Prostate gland (tissue), 2 donors: ENCODE measurements at regions not wholly inside any gene's neighbourhood (a gene's known extent, or its start where the extent isn't known, plus 50 kb on each side); places are given as distances from the start of the nearest gene placed in this dataset.

Source experiments
- DNase-seq: peaks from one replicate; pipeline ENCODE4 v3.0.0-alpha.2; 2019; ENCODE audit warnings: low spot score
- H3K27ac ChIP-seq, 2 donors: fragments of 200-600 bp; sonication (generic); 2 replicates each; pipeline ENCODE4 v1.5.1; 2017 to 2019
- H3K27me3 ChIP-seq: fragments of 200-600 bp; sonication (generic); replicated peaks from 2 replicates; pipeline ENCODE4 v1.5.1; 2019; ENCODE audit not compliant: insufficient read depth
- H3K36me3 ChIP-seq, 2 donors: fragments of 200-600 bp; sonication (generic); 1 replicate in 1 of 2; 2 replicates in 1 of 2; pipeline versions ENCODE4 v1.5.1 to v1.8.1; 2017 to 2019
- H3K4me1 ChIP-seq: fragments of 200-600 bp; sonication (generic); replicated peaks from 2 replicates; pipeline ENCODE4 v1.5.1; 2019
- H3K4me3 ChIP-seq, 2 donors: fragments of 200-600 bp; sonication (generic); 2 replicates each; pipeline ENCODE4 v1.5.1; 2017 to 2019
- H3K9me3 ChIP-seq: fragments of 200-600 bp; sonication (generic); 2 replicates; pipeline ENCODE4 v1.5.1; 2017
- CTCF ChIP-seq, 4 experiments: fragments of 200-600 bp in 2 of 4; fragments of 450-650 bp in 2 of 4; sonication (generic) in 2 of 4; IDR thresholded peaks; 1 replicate in 3 of 4; 2 replicates in 1 of 4; pipeline ENCODE4 v1.5.1; 2016 to 2019; ENCODE audit warnings: antibody characterized with exemption in 4 of 4, mild to moderate bottlenecking in 2 of 4, moderate library complexity in 2 of 4
- POLR2A ChIP-seq: fragments of 450-650 bp; IDR thresholded peaks from one replicate; pipeline ENCODE4 v1.6.1; 2016; ENCODE audit warnings: antibody characterized with exemption, mild to moderate bottlenecking
- POLR2AphosphoS5 ChIP-seq: sonication (generic); formaldehyde crosslinking; IDR thresholded peaks from one replicate; pipeline ENCODE4 v1.6.1; 2017; ENCODE audit warnings: antibody characterized with exemption
- WGBS: methylation state at CpG from one replicate; pipeline ENCODE4 v1.1.5; 2018; 5-methylcytosine and 5-hydroxymethylcytosine counted together
- intact Hi-C: fragments of 100-400 bp; cut with DNase I; formaldehyde crosslinking; loops from one replicate; pipeline ENCODE4 v1.14.2; 2022

GRCh38 chr14:34173916-34174315 lies 223.0 kb upstream of the EGLN3 start:
- no peaks in the 10 kb centered on the region for H3K4me1 ChIP-seq
- H3K27ac ChIP-seq = no peak overlapping the region
- no peaks in the 10 kb centered on the region for H3K27me3 ChIP-seq
- no peak for DNase-seq
- H3K9me3 ChIP-seq = no peaks in the 10 kb centered on the region
- H3K36me3 ChIP-seq = no peaks in the 10 kb centered on the region
- H3K4me3 ChIP-seq = no peak overlapping the region
- intact Hi-C loops = no loop called here
- TF ChIP-seq POLR2A = no peak
- TF ChIP-seq POLR2AphosphoS5 = no peak
- TF ChIP-seq CTCF (IDR thresholded peaks at IDR 0.05) = no peak
- 88% methylated on average over 3 of the region's 3 CpGs for WGBS

- Histone ChIP-seq H3K36me3 (no peaks in the 10 kb centered on the region), H3K27ac (no peak overlapping the region), H3K27me3 (no peaks in the 10 kb centered on the region), H3K4me1 (no peaks in the 10 kb centered on the region), H3K9me3 (no peaks in the 10 kb centered on the region), H3K4me3 (no peak overlapping the region)
- 50% methylated on average over 6 of the region's 6 CpGs for WGBS
- TF ChIP-seq POLR2A (no peak), POLR2AphosphoS5 (no peak), CTCF (IDR thresholded peaks at IDR 0.05) (no peak)
- DNase-seq = no peak
- intact Hi-C loops = no loop called here
These were observed 221.9 kb upstream of the EGLN3 start for GRCh38 chr14:34172550-34173368.

- no peak overlapping the region for H3K4me3 ChIP-seq
- H3K36me3 ChIP-seq = no peaks in the 10 kb centered on the region
- 33% methylated on average over 1 of the region's 1 CpG for WGBS
- no peaks in the 10 kb centered on the region for H3K27me3 ChIP-seq
- TF ChIP-seq POLR2AphosphoS5 = no peak
- no peak for TF ChIP-seq CTCF (IDR thresholded peaks at IDR 0.05)
- TF ChIP-seq POLR2A = no peak
- H3K27ac ChIP-seq = no peak overlapping the region
- intact Hi-C loops = no loop called here
- no peaks in the 10 kb centered on the region for H3K9me3 ChIP-seq
- no peaks in the 10 kb centered on the region for H3K4me1 ChIP-seq
- DNase-seq = no peak
These were observed 221.2 kb upstream of the EGLN3 start for GRCh38 chr14:34172173-34172451.

- WGBS = 86% methylated on average over 8 of the region's 8 CpGs
- Histone ChIP-seq H3K27ac (no peak overlapping the region), H3K36me3 (no peaks in the 10 kb centered on the region), H3K4me3 (no peak overlapping the region), H3K27me3 (no peaks in the 10 kb centered on the region), H3K4me1 (no peaks in the 10 kb centered on the region), H3K9me3 (no peaks in the 10 kb centered on the region)
- DNase-seq = no peak
- TF ChIP-seq POLR2A (no peak), CTCF (IDR thresholded peaks at IDR 0.05) (no peak), POLR2AphosphoS5 (no peak)
- intact Hi-C loops = no loop called here
These were observed 220.7 kb upstream of the EGLN3 start for GRCh38 chr14:34171431-34172172.

- Histone ChIP-seq H3K4me1 (no peaks in the 10 kb centered on the region), H3K27ac (no peak overlapping the region), H3K4me3 (no peak overlapping the region), H3K9me3 (no peaks in the 10 kb centered on the region), H3K27me3 (no peaks in the 10 kb centered on the region), H3K36me3 (no peaks in the 10 kb centered on the region)
- WGBS = 90% methylated on average over 1 of the region's 1 CpG
- DNase-seq = no peak
- TF ChIP-seq POLR2AphosphoS5 = no peak
- intact Hi-C loops = no loop called here
These were observed 220.0 kb upstream of the EGLN3 start for GRCh38 chr14:34170882-34171281.
